ENCODE measurements at regions not wholly inside any gene's neighbourhood (a gene's known extent, or its start where the extent isn't known, plus 50 kb on each side); places are given as distances from the start of the nearest gene placed in this dataset.

- intact Hi-C loops (cut with DNase I; ENCODE audit: low total_unique reads): no loop called here
- no peak for DNase-seq
- TF ChIP-seq POLR2A (IDR thresholded peaks at IDR 0.05): no peak
- TF ChIP-seq EP300 (IDR thresholded peaks at IDR 0.05; ENCODE audit: low read depth): no peak
- TF ChIP-seq, protein P1, sequence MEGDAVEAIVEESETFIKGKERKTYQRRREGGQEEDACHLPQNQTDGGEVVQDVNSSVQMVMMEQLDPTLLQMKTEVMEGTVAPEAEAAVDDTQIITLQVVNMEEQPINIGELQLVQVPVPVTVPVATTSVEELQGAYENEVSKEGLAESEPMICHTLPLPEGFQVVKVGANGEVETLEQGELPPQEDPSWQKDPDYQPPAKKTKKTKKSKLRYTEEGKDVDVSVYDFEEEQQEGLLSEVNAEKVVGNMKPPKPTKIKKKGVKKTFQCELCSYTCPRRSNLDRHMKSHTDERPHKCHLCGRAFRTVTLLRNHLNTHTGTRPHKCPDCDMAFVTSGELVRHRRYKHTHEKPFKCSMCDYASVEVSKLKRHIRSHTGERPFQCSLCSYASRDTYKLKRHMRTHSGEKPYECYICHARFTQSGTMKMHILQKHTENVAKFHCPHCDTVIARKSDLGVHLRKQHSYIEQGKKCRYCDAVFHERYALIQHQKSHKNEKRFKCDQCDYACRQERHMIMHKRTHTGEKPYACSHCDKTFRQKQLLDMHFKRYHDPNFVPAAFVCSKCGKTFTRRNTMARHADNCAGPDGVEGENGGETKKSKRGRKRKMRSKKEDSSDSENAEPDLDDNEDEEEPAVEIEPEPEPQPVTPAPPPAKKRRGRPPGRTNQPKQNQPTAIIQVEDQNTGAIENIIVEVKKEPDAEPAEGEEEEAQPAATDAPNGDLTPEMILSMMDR (IDR thresholded peaks at IDR 0.05): no peak
- TF ChIP-seq POLR2AphosphoS5 (IDR thresholded peaks at IDR 0.05): no peak
- in situ Hi-C loops (cut with MboI; ENCODE audit: low pct_ligation_motif_present in 1 of 4, low pct_unique_long_range_greater_than_20kb in 1 of 4, low sequenced_read_pairs in 3 of 4): no loop called here
- no peak overlapping the region for H3K4me3 ChIP-seq
- 75 to 82% methylated on average over 5 to 6 of the region's 6 CpGs for WGBS, 2 donors (ENCODE audit: low coverage in 1 of 2)
- no peaks in the 10 kb centered on the region for H3K36me3 ChIP-seq
- peaks cover 5% of the 10 kb centered on the region for H3K27me3 ChIP-seq
- no peak overlapping the region for H3K27ac ChIP-seq
- H3K4me1 ChIP-seq: no peaks in the 10 kb centered on the region
- H3K9me3 ChIP-seq: no peaks in the 10 kb centered on the region
Observed at GRCh38 chr22:22069450-22070370, 87.1 kb upstream of the TOP3B start.

- no peaks in the 10 kb centered on the region for H3K4me1 ChIP-seq
- H3K36me3 ChIP-seq: no peaks in the 10 kb centered on the region
- no peak overlapping the region for H3K27ac ChIP-seq
- no peak overlapping the region for H3K4me3 ChIP-seq
- intact Hi-C loops (cut with DNase I; ENCODE audit: low total_unique reads) (no loop called here), in situ Hi-C loops (cut with MboI; ENCODE audit: low pct_ligation_motif_present in 1 of 4, low pct_unique_long_range_greater_than_20kb in 1 of 4, low sequenced_read_pairs in 3 of 4) (no loop called here)
- H3K27me3 ChIP-seq: peaks cover 5% of the 10 kb centered on the region
- WGBS, 2 donors (ENCODE audit: low coverage in 1 of 2): 78% methylated on average over 2 of the region's 2 CpGs; no CpG with 5 or more reads in 1 of the 2 donors
- no peak for DNase-seq
- TF ChIP-seq EP300 (IDR thresholded peaks at IDR 0.05; ENCODE audit: low read depth) (no peak), POLR2A (IDR thresholded peaks at IDR 0.05) (no peak), POLR2AphosphoS5 (IDR thresholded peaks at IDR 0.05) (no peak)
- TF ChIP-seq, protein P1 (IDR thresholded peaks at IDR 0.05): no peak
- H3K9me3 ChIP-seq: no peaks in the 10 kb centered on the region
Observed at GRCh38 chr22:22068657-22069056, 86.1 kb upstream of the TOP3B start.

- H3K9me3 ChIP-seq: no peaks in the 10 kb centered on the region
- peaks cover 5% of the 10 kb centered on the region for H3K27me3 ChIP-seq
- WGBS, 2 donors (ENCODE audit: low coverage in 1 of 2): 86% methylated on average over 2 of the region's 2 CpGs; no CpG with 5 or more reads in 1 of the 2 donors
- no peak overlapping the region for H3K4me3 ChIP-seq
- H3K36me3 ChIP-seq: no peaks in the 10 kb centered on the region
- no peak overlapping the region for H3K27ac ChIP-seq
- in situ Hi-C loops (cut with MboI; ENCODE audit: low pct_ligation_motif_present in 1 of 4, low pct_unique_long_range_greater_than_20kb in 1 of 4, low sequenced_read_pairs in 3 of 4): no loop called here
- no peaks in the 10 kb centered on the region for H3K4me1 ChIP-seq
- no peak for DNase-seq
- intact Hi-C loops (cut with DNase I; ENCODE audit: low total_unique reads): no loop called here
- TF ChIP-seq, protein P1 (IDR thresholded peaks at IDR 0.05): no peak
Observed at GRCh38 chr22:22068025-22068424, 85.4 kb upstream of the TOP3B start.

DNA sequence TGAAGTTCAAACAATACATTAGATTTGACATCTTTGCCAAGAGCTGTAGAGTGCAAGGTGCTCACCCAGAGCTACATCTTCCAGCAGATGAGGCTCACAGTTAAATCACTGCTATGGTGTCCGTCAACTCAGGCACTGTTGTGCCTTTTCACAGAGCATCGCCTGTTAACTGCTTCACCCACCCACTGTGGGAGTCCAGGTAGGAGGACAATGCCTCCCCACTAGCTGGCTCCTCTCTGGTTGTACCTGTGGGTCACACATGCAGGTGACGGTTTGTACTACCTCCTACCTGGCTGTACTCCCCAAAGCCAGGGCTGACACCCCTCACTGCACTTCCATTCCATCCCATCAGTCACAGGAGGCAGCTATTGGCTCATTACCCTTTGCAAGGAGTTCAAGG, 84.6 kb upstream of the TOP3B start:
- 87% methylated on average over 3 of the region's 3 CpGs; no CpG with 5 or more reads in 1 of the 2 donors for WGBS, 2 donors (ENCODE audit: low coverage in 1 of 2)
- TF ChIP-seq POLR2A (IDR thresholded peaks at IDR 0.05) (no peak), EP300 (IDR thresholded peaks at IDR 0.05; ENCODE audit: low read depth) (no peak), POLR2AphosphoS5 (IDR thresholded peaks at IDR 0.05) (no peak)
- TF ChIP-seq, protein P1 (IDR thresholded peaks at IDR 0.05): no peak
- no peak overlapping the region for H3K27ac ChIP-seq
- intact Hi-C loops (cut with DNase I; ENCODE audit: low total_unique reads) (no loop called here), in situ Hi-C loops (cut with MboI; ENCODE audit: low pct_ligation_motif_present in 1 of 4, low pct_unique_long_range_greater_than_20kb in 1 of 4, low sequenced_read_pairs in 3 of 4) (no loop called here)
- no peaks in the 10 kb centered on the region for H3K9me3 ChIP-seq
- DNase-seq: no peak
- H3K4me3 ChIP-seq: no peak overlapping the region
- no peaks in the 10 kb centered on the region for H3K4me1 ChIP-seq
- no peaks in the 10 kb centered on the region for H3K36me3 ChIP-seq
- peaks cover 5% of the 10 kb centered on the region for H3K27me3 ChIP-seq
